ENCODE measurements at regions not wholly inside any gene's neighbourhood (a gene's known extent, or its start where the extent isn't known, plus 50 kb on each side); places are given as distances from the start of the nearest gene placed in this dataset.

GRCh38 chr9:31174681-31175080 lies 1209.8 kb upstream of the ACO1 start:
- TF ChIP-seq CTCF (IDR thresholded peaks at IDR 0.05) (no peak), POLR2A (IDR thresholded peaks at IDR 0.05) (no peak)
